HCT116 (cell line): ENCODE measurements at regions not wholly inside any gene's neighbourhood (a gene's known extent, or its start where the extent isn't known, plus 50 kb on each side); places are given as distances from the start of the nearest gene placed in this dataset.

Experiments
- ATAC-seq: fragments of 200-7000 bp; cut with Tn5 transposase; 2 replicates; pipeline ENCODE4 v1.9.1; 2020; ENCODE audit warnings: mild to moderate bottlenecking, moderate library complexity
- BruUV-seq: library from RNA; stranded (reverse); fragments of 400-500 nt; replicated peaks from 2 replicates; lab custom pipeline; 2021; lab: Mats Ljungman, UMichigan
- CTCF ChIA-PET: fragments of 300-600 bp; sonication (Branson Sonifier 250); formaldehyde crosslinking; loops from one replicate; lab custom pipeline; 2021; ENCODE audit warnings: antibody characterized with exemption; lab: Charles Lee
- POLR2A ChIA-PET: fragments of 300-600, 350-600 bp; sonication (Branson Sonifier 250); formaldehyde crosslinking; loops from one replicate; lab custom pipeline; 2021; ENCODE audit warnings: antibody characterized with exemption; lab: Charles Lee
- RAD21 ChIA-PET, 2 experiments: fragments of 300-600 bp; sonication (Branson Sonifier 250); formaldehyde crosslinking; loops; one replicate each; lab custom pipeline; 2023; ENCODE audit warnings: low total read pairs in 2 of 2; ENCODE audit not compliant: uncharacterized antibody in 2 of 2, unreplicated experiment in 2 of 2, low non-redundant PET in 1 of 2; lab: Charles Lee
- DNase-seq: peaks from one replicate; pipeline ENCODE4 v3.0.0-alpha.2; 2010; ENCODE audit warnings: low read depth, low spot score
- H2AFZ ChIP-seq: fragments of 200-600 bp; shearing (Covaris generic), sonication (generic); 2 replicates; pipeline ENCODE4 v1.6.1; 2017; ENCODE audit warnings: low read depth, mixed run types, mixed read lengths, antibody characterized with exemption, low read length; ENCODE audit not compliant: poor library complexity, severe bottlenecking
- H3K27ac ChIP-seq: 2 replicates; pipeline ENCODE4 v1.5.1; 2012; ENCODE audit warnings: low read depth, low read length
- H3K27me3 ChIP-seq: fragments of 200-600 bp; sonication (generic); 2 replicates; pipeline ENCODE4 v1.6.1; 2016; ENCODE audit warnings: mixed run types, low read length, mixed read lengths; ENCODE audit not compliant: insufficient read depth
- H3K36me3 ChIP-seq, 2 experiments: fragments of 200-500 bp in 1 of 2; fragments of 200-600 bp in 1 of 2; sonication (Bioruptor generic) in 1 of 2; sonication (generic) in 1 of 2; 2 replicates each; pipeline versions ENCODE4 v1.5.1 to v1.6.1; 2014 to 2016; ENCODE audit warnings: low read length in 2 of 2, inconsistent platforms in 1 of 2, mixed read lengths in 1 of 2, mixed run types in 1 of 2; ENCODE audit not compliant: insufficient read depth in 2 of 2, control insufficient read depth in 1 of 2
- H3K4me1 ChIP-seq, 2 experiments: fragments of 200-600 bp in 1 of 2; sonication (generic) in 1 of 2; 2 replicates each; pipeline versions ENCODE4 v1.5.1 to v1.6.1; 2012 to 2017; ENCODE audit warnings: low read length in 2 of 2, inconsistent platforms in 1 of 2, mild to moderate bottlenecking in 1 of 2, mixed read lengths in 1 of 2, mixed run types in 1 of 2, moderate library complexity in 1 of 2; ENCODE audit not compliant: insufficient read depth in 2 of 2, control insufficient read depth in 1 of 2
- H3K4me2 ChIP-seq: fragments of 200-600 bp; sonication (generic); 2 replicates; pipeline ENCODE4 v1.6.1; 2017; ENCODE audit warnings: mixed run types, low read length, mixed read lengths
- H3K4me3 ChIP-seq, 2 experiments: fragments of 200-600 bp in 1 of 2; sonication (generic) in 1 of 2; replicated peaks in 1 of 2; 2 replicates each; pipeline ENCODE4 v1.5.1; 2011 to 2016; ENCODE audit warnings: low read length in 2 of 2, control low read depth in 1 of 2, low read depth in 1 of 2, mild to moderate bottlenecking in 1 of 2, mixed read lengths in 1 of 2, mixed run types in 1 of 2
- H3K79me2 ChIP-seq: fragments of 200-600 bp; sonication (generic); 2 replicates; pipeline ENCODE4 v1.6.1; 2017; ENCODE audit warnings: mild to moderate bottlenecking, mixed run types, low read length, moderate library complexity, mixed read lengths; ENCODE audit not compliant: insufficient read depth
- H3K9ac ChIP-seq: fragments of 200-600 bp; sonication (generic); 2 replicates; pipeline ENCODE4 v1.6.1; 2016; ENCODE audit warnings: low read length, mixed read lengths
- H3K9me2 ChIP-seq: fragments of 200-600 bp; sonication (generic), shearing (Covaris generic); 2 replicates; pipeline ENCODE4 v1.6.1; 2017; ENCODE audit warnings: mixed run types, mild to moderate bottlenecking, moderate library complexity; ENCODE audit not compliant: insufficient read depth
- H3K9me3 ChIP-seq, 2 experiments: fragments of 200-500 bp in 1 of 2; fragments of 200-600 bp in 1 of 2; sonication (Bioruptor generic) in 1 of 2; sonication (generic) in 1 of 2; 2 replicates each; pipeline ENCODE4 v1.6.1; 2014 to 2017; ENCODE audit warnings: low read length in 2 of 2, mixed read lengths in 2 of 2, inconsistent platforms in 1 of 2, low read depth in 1 of 2, mild to moderate bottlenecking in 1 of 2, mixed run types in 1 of 2, moderate library complexity in 1 of 2; ENCODE audit not compliant: control insufficient read depth in 1 of 2, insufficient read depth in 1 of 2
- H4K20me1 ChIP-seq: fragments of 200-600 bp; sonication (generic), shearing (Covaris generic); 2 replicates; pipeline ENCODE4 v1.6.1; 2017; ENCODE audit warnings: mixed run types, mild to moderate bottlenecking, moderate library complexity; ENCODE audit not compliant: insufficient read depth
- CBX3 ChIP-seq: IDR thresholded peaks from 2 replicates; pipeline ENCODE4 v1.6.1; 2012; ENCODE audit warnings: low read depth
- CEBPB ChIP-seq: IDR thresholded peaks from 2 replicates; pipeline ENCODE4 v1.6.1; 2012; ENCODE audit warnings: low read depth
- EGR1 ChIP-seq: IDR thresholded peaks from 2 replicates; pipeline ENCODE4 v1.6.1; 2012; ENCODE audit warnings: low read depth
- ELF1 ChIP-seq: IDR thresholded peaks from 2 replicates; pipeline ENCODE4 v1.6.1; 2012; ENCODE audit warnings: low read depth, borderline replicate concordance
- EZH2 ChIP-seq: fragments of 200-600 bp; sonication (generic); IDR thresholded peaks from 2 replicates; pipeline ENCODE4 v1.6.1; 2017; ENCODE audit warnings: antibody characterized with exemption, mixed run types
- EZH2phosphoT487 ChIP-seq: fragments of 200-600 bp; IDR thresholded peaks from 2 replicates; pipeline ENCODE4 v1.6.1; 2018; ENCODE audit warnings: antibody characterized with exemption, borderline replicate concordance
- FOSL1 ChIP-seq: IDR thresholded peaks from 2 replicates; pipeline ENCODE4 v1.6.1; 2012; ENCODE audit warnings: low read depth
- MAX ChIP-seq: IDR thresholded peaks from 2 replicates; pipeline ENCODE4 v1.6.1; 2012
- POLR2A ChIP-seq: IDR thresholded peaks from 2 replicates; pipeline ENCODE4 v1.7.0; 2011; ENCODE audit warnings: borderline replicate concordance; ENCODE audit not compliant: insufficient read depth, insufficient read length; ENCODE audit errors: extremely low read depth
- POLR2AphosphoS5 ChIP-seq: IDR thresholded peaks from 2 replicates; pipeline ENCODE4 v1.6.1; 2011; ENCODE audit warnings: mild to moderate bottlenecking, low read depth, low read length, moderate library complexity
- REST ChIP-seq: IDR thresholded peaks from 2 replicates; pipeline ENCODE4 v1.6.1; 2012; ENCODE audit warnings: low read depth
- SIN3A ChIP-seq: IDR thresholded peaks from 2 replicates; pipeline ENCODE4 v1.6.1; 2012; ENCODE audit warnings: low read depth
- SP1 ChIP-seq: IDR thresholded peaks from 2 replicates; pipeline ENCODE4 v1.6.1; 2012; ENCODE audit warnings: low read depth
- YY1 ChIP-seq: IDR thresholded peaks from 2 replicates; pipeline ENCODE4 v1.6.1; 2011; ENCODE audit warnings: low read length, low read depth, moderate library complexity, mild to moderate bottlenecking; ENCODE audit not compliant: insufficient replicate concordance; ENCODE audit errors: extremely low read depth
- ZBTB33 ChIP-seq: IDR thresholded peaks from 2 replicates; pipeline ENCODE4 v1.6.1; 2011; ENCODE audit warnings: mild to moderate bottlenecking, low read length, moderate library complexity; ENCODE audit not compliant: insufficient replicate concordance; ENCODE audit errors: extremely low read depth
- ZFX ChIP-seq: fragments of 450-650 bp; IDR thresholded peaks from 2 replicates; pipeline ENCODE4 v1.6.1; 2017
- ZNF274 ChIP-seq: fragments of 200-500 bp; sonication (Bioruptor generic); IDR thresholded peaks from 2 replicates; pipeline ENCODE4 v1.6.1; 2014; ENCODE audit warnings: mild to moderate bottlenecking, low read depth, low read length, inconsistent platforms
- intact Hi-C: fragments of 100-400 bp; cut with micrococcal nuclease; formaldehyde crosslinking; loops from 2 replicates; pipeline ENCODE4 v1.10.0; 2022

GRCh38 chr15:95588056-95588455 lies 742.4 kb upstream of the NR2F2 start:
- CTCF ChIA-PET: no interaction called here
- no TSS peak for BruUV-seq

GRCh38 chr15:95590533-95591044 lies 739.9 kb upstream of the NR2F2 start:
- no peaks in the 10 kb centered on the region for H3K79me2 ChIP-seq
- no peak overlapping the region for H3K4me2 ChIP-seq
- CTCF ChIA-PET: no interaction called here
- POLR2A ChIA-PET: no interaction called here
- no peaks in the 10 kb centered on the region for H3K4me1 ChIP-seq
- intact Hi-C loops: no loop called here
- ATAC-seq (no peak), DNase-seq (no peak)
- BruUV-seq: no TSS peak
- no peaks in the 10 kb centered on the region for H3K36me3 ChIP-seq
- no peak overlapping the region for H3K4me3 ChIP-seq
- H4K20me1 ChIP-seq: no peaks in the 10 kb centered on the region
- RAD21 ChIA-PET: no interaction called here
- H3K27me3 ChIP-seq: no peaks in the 10 kb centered on the region
- H3K9me2 ChIP-seq: no peaks in the 10 kb centered on the region
- H3K9me3 ChIP-seq: no peaks in the 10 kb centered on the region
- H2AFZ ChIP-seq: no peak overlapping the region
- H3K9ac ChIP-seq: no peak overlapping the region
- H3K27ac ChIP-seq: no peak overlapping the region
- TF ChIP-seq CBX3 (no peak), POLR2A (no peak), ZBTB33 (no peak), YY1 (no peak), FOSL1 (no peak), CEBPB (no peak), ZFX (no peak), ZNF274 (no peak), ELF1 (no peak), REST (no peak), EGR1 (no peak), SIN3A (no peak), MAX (no peak)

More at GRCh38 chr15:95588056-95588455, 742.4 kb upstream of the NR2F2 start:
- Histone ChIP-seq H3K4me2 (no peak overlapping the region), H3K9me3 (no peaks in the 10 kb centered on the region), H3K27me3 (no peaks in the 10 kb centered on the region), H3K9ac (no peak overlapping the region), H3K79me2 (no peaks in the 10 kb centered on the region), H3K27ac (no peak overlapping the region), H3K36me3 (no peaks in the 10 kb centered on the region), H4K20me1 (no peaks in the 10 kb centered on the region), H3K4me3 (no peak overlapping the region), H3K9me2 (no peaks in the 10 kb centered on the region), H2AFZ (no peak overlapping the region), H3K4me1 (no peaks in the 10 kb centered on the region)
- ATAC-seq (no peak), DNase-seq (no peak)
- ChIA-PET POLR2A (no interaction called here), RAD21 (no interaction called here)
- intact Hi-C loops: no loop called here
- TF ChIP-seq POLR2A (no peak), SP1 (no peak), ELF1 (no peak), POLR2AphosphoS5 (no peak), EZH2 (no peak), CEBPB (no peak), ZNF274 (no peak), EZH2phosphoT487 (no peak)
